Brain microvascular endothelial cell (primary cell): ENCODE measurements at regions not wholly inside any gene's neighbourhood (a gene's known extent, or its start where the extent isn't known, plus 50 kb on each side); places are given as distances from the start of the nearest gene placed in this dataset.

Source experiments
- DNase-seq: peaks from one replicate; pipeline ENCODE4 v3.0.0-alpha.2; 2020
- H3K27ac ChIP-seq: fragments of 250-450 bp; sonication (Bioruptor Pico); 2 replicates; pipeline ENCODE4 v1.5.1; 2020; ENCODE audit warnings: mild to moderate bottlenecking, moderate library complexity
- H3K27me3 ChIP-seq: fragments of 250-450 bp; sonication (Bioruptor Pico); replicated peaks from 2 replicates; pipeline ENCODE4 v1.5.1; 2020; ENCODE audit warnings: mild to moderate bottlenecking
- H3K36me3 ChIP-seq: fragments of 250-450 bp; sonication (Bioruptor Pico); replicated peaks from 2 replicates; pipeline ENCODE4 v1.5.1; 2020; ENCODE audit warnings: mild to moderate bottlenecking
- H3K4me3 ChIP-seq: 2 replicates; pipeline ENCODE4 v1.5.1; 2011; ENCODE audit warnings: low read depth, mild to moderate bottlenecking, control low read depth, low read length, moderate library complexity
- CTCF ChIP-seq: IDR thresholded peaks from 2 replicates; pipeline ENCODE4 v1.5.1; 2011; ENCODE audit warnings: low read depth, mild to moderate bottlenecking, moderate library complexity, low read length, control low read depth, inconsistent platforms; ENCODE audit errors: missing control alignments
- in situ Hi-C: cut with HindIII; loops from 2 replicates; pipeline ENCODE4 v1.10.0; 2017; ENCODE audit warnings: low sequenced_read_pairs, low pct_ligation_motif_present

- in situ Hi-C loops: no loop called here
- no peak overlapping the region for H3K27ac ChIP-seq
- no peak for TF ChIP-seq CTCF
- H3K4me3 ChIP-seq: no peak overlapping the region
- no peaks in the 10 kb centered on the region for H3K27me3 ChIP-seq
- no peaks in the 10 kb centered on the region for H3K36me3 ChIP-seq
- no peak for DNase-seq
These were observed 97.3 kb downstream of the ACAA2 start for GRCh38 chr18:49716035-49716434.

- TF ChIP-seq CTCF: no peak
- Histone ChIP-seq H3K4me3 (no peak overlapping the region), H3K36me3 (no peaks in the 10 kb centered on the region), H3K27ac (no peak overlapping the region), H3K27me3 (no peaks in the 10 kb centered on the region)
- in situ Hi-C loops: no loop called here
- no peak for DNase-seq
These were observed 104.0 kb downstream of the ACAA2 start for GRCh38 chr18:49709347-49709690.

DNA sequence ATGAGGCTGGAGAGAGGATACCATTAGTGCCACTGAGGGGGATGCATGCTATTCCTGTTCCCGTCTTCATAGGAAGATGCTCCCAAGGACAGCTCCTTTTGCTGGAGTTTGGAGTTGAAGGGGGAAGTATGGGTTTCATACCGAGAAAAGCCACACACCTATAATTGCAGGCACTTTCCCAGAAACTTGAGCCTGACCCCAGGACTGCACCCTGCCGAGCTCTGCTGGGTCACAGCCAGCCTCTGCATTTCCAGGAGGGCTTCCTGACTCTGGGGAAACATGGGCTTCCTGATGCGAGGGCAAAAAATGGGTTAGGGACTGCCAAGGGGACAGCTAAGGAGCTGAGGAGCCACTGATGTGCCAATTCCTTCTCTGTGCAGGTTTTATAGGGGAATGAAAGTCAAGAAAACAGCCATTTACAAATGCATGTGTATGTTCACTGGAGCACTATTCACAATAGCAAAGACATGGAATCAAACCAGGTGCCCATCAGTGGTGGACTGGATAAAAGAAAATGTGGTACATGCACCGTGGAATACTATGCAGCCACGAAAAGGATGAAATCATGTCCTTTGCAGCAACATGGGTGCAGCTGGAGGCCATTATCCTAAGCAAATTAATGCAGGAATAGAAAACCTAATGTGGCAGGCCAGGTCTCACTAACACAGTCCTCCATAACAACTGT lies 104.5 kb downstream of the ACAA2 start:
- Histone ChIP-seq H3K4me3 (no peak overlapping the region), H3K27me3 (no peaks in the 10 kb centered on the region), H3K27ac (no peak overlapping the region), H3K36me3 (no peaks in the 10 kb centered on the region)
- no peak for DNase-seq
- TF ChIP-seq CTCF: no peak
- in situ Hi-C loops: no loop called here

DNA sequence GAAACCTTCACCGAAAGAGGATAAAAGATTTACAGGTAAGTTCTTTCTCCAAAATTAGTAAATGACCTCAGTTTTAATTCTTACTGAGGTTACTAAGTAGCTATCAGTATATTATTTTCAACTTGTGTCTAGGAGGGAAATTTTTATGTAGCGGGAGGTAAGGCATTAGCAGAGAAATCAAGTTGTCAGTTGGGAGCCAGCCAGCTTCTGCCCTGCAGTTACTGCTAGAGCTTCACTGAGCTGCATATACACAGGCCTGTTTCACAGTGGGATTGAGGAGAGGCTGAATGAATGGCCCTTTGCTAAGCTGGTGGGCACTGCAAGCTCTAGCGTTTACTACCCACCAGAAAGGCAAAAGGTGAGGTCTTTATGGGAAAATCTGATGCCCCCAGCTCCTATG lies 105.7 kb downstream of the ACAA2 start:
- in situ Hi-C loops: no loop called here
- Histone ChIP-seq H3K4me3 (no peak overlapping the region), H3K27me3 (no peaks in the 10 kb centered on the region), H3K27ac (no peak overlapping the region), H3K36me3 (no peaks in the 10 kb centered on the region)
- no peak for TF ChIP-seq CTCF
- DNase-seq: no peak

DNA sequence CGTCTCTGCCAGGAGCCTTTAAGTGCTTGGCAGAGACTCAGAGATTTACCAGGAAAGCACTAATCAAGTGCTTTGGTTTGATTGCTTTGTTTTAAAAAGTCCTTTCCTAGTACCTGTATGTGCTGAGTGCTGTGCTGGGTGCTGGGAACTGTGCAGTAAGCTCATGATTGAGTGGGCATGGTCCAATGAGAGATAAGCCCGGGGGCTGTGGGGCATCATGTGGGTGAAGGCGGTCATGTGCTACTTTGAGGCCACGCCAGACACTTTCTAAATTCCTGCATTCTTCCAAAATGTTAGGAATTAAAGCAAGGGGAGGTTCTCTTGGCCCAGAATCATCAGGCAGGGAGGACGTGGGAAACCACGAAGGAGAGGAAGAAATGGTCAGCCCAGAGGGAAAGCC lies 109.0 kb downstream of the ACAA2 start:
- Histone ChIP-seq H3K4me3 (no peak overlapping the region), H3K36me3 (no peaks in the 10 kb centered on the region), H3K27me3 (no peaks in the 10 kb centered on the region), H3K27ac (no peak overlapping the region)
- no peak for DNase-seq
- in situ Hi-C loops: no loop called here
- TF ChIP-seq CTCF: no peak

GRCh38 chr18:49701190-49701589 lies 112.1 kb downstream of the ACAA2 start:
- Histone ChIP-seq H3K27ac (no peak overlapping the region), H3K4me3 (no peak overlapping the region), H3K36me3 (no peaks in the 10 kb centered on the region), H3K27me3 (no peaks in the 10 kb centered on the region)
- DNase-seq: no peak
- in situ Hi-C loops: no loop called here
- no peak for TF ChIP-seq CTCF
